GM21529 (cell line): ENCODE measurements at regions not wholly inside any gene's neighbourhood (a gene's known extent, or its start where the extent isn't known, plus 50 kb on each side); places are given as distances from the start of the nearest gene placed in this dataset.
"Not testable (repeated sequence)": the region's sequence is repeated elsewhere in the genome, so short reads cannot be mapped to it uniquely, and the experiment has no call there.

Experiments used
- ATAC-seq: cut with Tn5 transposase; IDR thresholded peaks from one replicate; pipeline ENCODE4 v1.9.1; 2021; ENCODE audit not compliant: unreplicated experiment

GRCh38 chr5:125433457-125433856 lies 687.0 kb upstream of the ZNF608 start:
- no peak for ATAC-seq

GRCh38 chr5:125439243-125439642 lies 692.8 kb upstream of the ZNF608 start:
- no peak for ATAC-seq

GRCh38 chr5:125440905-125441304 lies 694.5 kb upstream of the ZNF608 start:
- ATAC-seq, result no peak

GRCh38 chr5:125446986-125447385 lies 700.5 kb upstream of the ZNF608 start:
- ATAC-seq, result no peak

GRCh38 chr5:125450771-125451170 lies 704.3 kb upstream of the ZNF608 start:
- no peak for ATAC-seq

- no peak for ATAC-seq
These were observed 705.2 kb upstream of the ZNF608 start for GRCh38 chr5:125451622-125452021.

- no peak for ATAC-seq
These were observed 706.6 kb upstream of the ZNF608 start for GRCh38 chr5:125452991-125453390.

GRCh38 chr5:125455041-125455440 lies 708.6 kb upstream of the ZNF608 start:
- no peak for ATAC-seq

GRCh38 chr5:125456005-125456404 lies 709.6 kb upstream of the ZNF608 start:
- not testable (repeated sequence) for ATAC-seq

GRCh38 chr5:125457617-125458016 lies 711.2 kb upstream of the ZNF608 start:
- no peak for ATAC-seq

- not testable (repeated sequence) for ATAC-seq
These were observed 712.5 kb upstream of the ZNF608 start for GRCh38 chr5:125458949-125459348.

- no peak for ATAC-seq
These were observed 715.2 kb upstream of the ZNF608 start for GRCh38 chr5:125461641-125462072.

- ATAC-seq, result no peak
These were observed 717.1 kb upstream of the ZNF608 start for GRCh38 chr5:125463466-125464092.

GRCh38 chr5:125464847-125465432 lies 718.5 kb upstream of the ZNF608 start:
- ATAC-seq, result no peak

- no peak for ATAC-seq
These were observed 719.3 kb upstream of the ZNF608 start for GRCh38 chr5:125465703-125466102.

- no peak for ATAC-seq
These were observed 720.8 kb upstream of the ZNF608 start for GRCh38 chr5:125467222-125467621.

- ATAC-seq, result no peak
These were observed 724.0 kb upstream of the ZNF608 start for GRCh38 chr5:125470280-125470902.

GRCh38 chr5:125476901-125477585 lies 730.6 kb upstream of the ZNF608 start:
- no peak for ATAC-seq

- ATAC-seq, result no peak
These were observed 731.1 kb upstream of the ZNF608 start for GRCh38 chr5:125477586-125477975.

GRCh38 chr5:125478599-125478998 lies 732.2 kb upstream of the ZNF608 start:
- no peak for ATAC-seq

GRCh38 chr5:125480911-125481310 lies 734.5 kb upstream of the ZNF608 start:
- no peak for ATAC-seq
